GM12878 (cell line): ENCODE measurements at regions not wholly inside any gene's neighbourhood (a gene's known extent, or its start where the extent isn't known, plus 50 kb on each side); places are given as distances from the start of the nearest gene placed in this dataset.

ENCODE experiments used
- ATAC-seq: fragments of 200-7000 bp; cut with Tn5 transposase; 3 replicates; pipeline ENCODE4 v1.9.1; 2020; ENCODE audit warnings: mild to moderate bottlenecking, moderate library complexity
- BruUV-seq: library from RNA; stranded (reverse); fragments of 400-500 nt; replicated peaks from 2 replicates; lab custom pipeline; 2021; lab: Mats Ljungman, UMichigan
- CTCF ChIA-PET: fragments of 300-600 bp; sonication (Branson Sonifier 250); formaldehyde crosslinking; extraction: SDS; loops from one replicate; lab custom pipeline; 2021; ENCODE audit warnings: inconsistent platforms; lab: Yijun Ruan, JAX
- POLR2A ChIA-PET: fragments of 350-600 bp; formaldehyde crosslinking; extraction: SDS; loops from one replicate; lab custom pipeline; 2021; ENCODE audit warnings: inconsistent platforms; lab: Charles Lee
- RAD21 ChIA-PET: fragments of 300-600 bp; sonication (Branson Sonifier 250); formaldehyde crosslinking; loops from one replicate; lab custom pipeline; 2023; ENCODE audit warnings: antibody characterized with exemption; ENCODE audit not compliant: unreplicated experiment; lab: Charles Lee
- SMC1A ChIA-PET: fragments of 300-600 bp; sonication (Branson Sonifier 250); formaldehyde crosslinking; loops from one replicate; lab custom pipeline; 2023; ENCODE audit not compliant: unreplicated experiment, uncharacterized antibody; lab: Charles Lee
- DNase-seq: peaks from one replicate; pipeline ENCODE4 v3.0.0-alpha.2; 2011; ENCODE audit warnings: low read depth, low spot score
- FAIRE-seq: peaks from 3 replicates; lab custom pipeline; 2011; peaks lifted over from hg19 to GRCh38; lab: Jason Lieb, UNC
- H2AFZ ChIP-seq: 2 replicates; pipeline ENCODE4 v1.6.0; 2011; ENCODE audit warnings: low read depth, low read length, control low read depth; ENCODE audit not compliant: control insufficient read depth
- H3K27ac ChIP-seq: 2 replicates; pipeline ENCODE4 v1.5.1; 2011; ENCODE audit warnings: control low read depth; ENCODE audit not compliant: control insufficient read depth, insufficient read depth
- H3K27me3 ChIP-seq, 2 experiments: replicated peaks in 1 of 2; 2 replicates each; pipeline versions ENCODE4 v1.6.0 to v1.6.1; 2011; ENCODE audit warnings: low read length in 1 of 2; ENCODE audit not compliant: control insufficient read depth in 2 of 2, insufficient read depth in 2 of 2
- H3K36me3 ChIP-seq, 2 experiments: 2 replicates each; pipeline ENCODE4 v1.5.1; 2011; ENCODE audit warnings: low read length in 1 of 2; ENCODE audit not compliant: control insufficient read depth in 2 of 2, insufficient read depth in 2 of 2
- H3K4me1 ChIP-seq: 2 replicates; pipeline ENCODE4 v1.6.1; 2011; ENCODE audit warnings: mild to moderate bottlenecking, low read length, moderate library complexity, mixed read lengths; ENCODE audit not compliant: control insufficient read depth, insufficient read depth
- H3K4me2 ChIP-seq: 2 replicates; pipeline ENCODE4 v1.6.0; 2011; ENCODE audit warnings: control low read depth; ENCODE audit not compliant: control insufficient read depth, insufficient read depth
- H3K4me3 ChIP-seq: fragments of 200-600 bp; sonication (generic); 2 replicates; pipeline ENCODE4 v1.5.1; 2016
- H3K79me2 ChIP-seq: 2 replicates; pipeline ENCODE4 v1.6.0; 2011; ENCODE audit warnings: low read length; ENCODE audit not compliant: control insufficient read depth, insufficient read depth
- H3K9ac ChIP-seq: 2 replicates; pipeline ENCODE4 v1.8.0; 2011; ENCODE audit warnings: low read length, control low read depth, mixed read lengths; ENCODE audit not compliant: control insufficient read depth, insufficient read depth
- H3K9me3 ChIP-seq: replicated peaks from 3 replicates; pipeline ENCODE4 v1.5.1; 2011; ENCODE audit warnings: mild to moderate bottlenecking, low read length; ENCODE audit not compliant: control insufficient read depth, insufficient read depth
- H4K20me1 ChIP-seq: 2 replicates; pipeline ENCODE4 v1.6.0; 2011; ENCODE audit not compliant: control insufficient read depth, insufficient read depth
- CUX1 ChIP-seq: IDR thresholded peaks from 2 replicates; pipeline ENCODE4 v1.6.1; 2012; ENCODE audit warnings: improper control_type of control experiment, low read depth, low read length; ENCODE audit not compliant: insufficient replicate concordance
- JUND ChIP-seq: IDR thresholded peaks from 2 replicates; pipeline ENCODE4 v1.6.1; 2012; ENCODE audit warnings: low read depth, mild to moderate bottlenecking, low read length, improper control_type of control experiment, moderate library complexity
- MEF2A ChIP-seq: IDR thresholded peaks from 2 replicates; pipeline ENCODE4 v1.6.1; 2011; ENCODE audit warnings: low read depth, mild to moderate bottlenecking, low read length, moderate library complexity; ENCODE audit not compliant: insufficient read depth
- NBN ChIP-seq: fragments of 450-650 bp; IDR thresholded peaks from 2 replicates; pipeline ENCODE4 v1.6.1; 2016
- TARDBP ChIP-seq: IDR thresholded peaks from 2 replicates; pipeline ENCODE4 v1.6.1; 2016; ENCODE audit warnings: borderline replicate concordance
- ZBTB33 ChIP-seq: fragments of 450-650 bp; IDR thresholded peaks from 2 replicates; pipeline ENCODE4 v1.6.1; 2017; ENCODE audit warnings: mild to moderate bottlenecking
- ZNF274 ChIP-seq: IDR thresholded peaks from one replicate; pipeline ENCODE4 v1.8.0; 2011; ENCODE audit not compliant: insufficient read length, insufficient read depth
- WGBS: methylation state at CpG from one replicate; pipeline ENCODE4 v1.1.6; 2016; ENCODE audit warnings: low lambda C conversion rate; ENCODE audit not compliant: insufficient replicate concordance, insufficient coverage; ENCODE audit errors: missing lambda C conversion rate; 5-methylcytosine and 5-hydroxymethylcytosine counted together
- in situ Hi-C: fragments of 300-500 bp; cut with MboI; formaldehyde crosslinking; loops from 9 replicates; pipeline ENCODE4 v1.14.3; 2018; ENCODE audit warnings: mixed read lengths
- intact Hi-C: fragments of 100-400 bp; cut with micrococcal nuclease; formaldehyde crosslinking; loops from one replicate; pipeline ENCODE4 v1.14.2; 2022; ENCODE audit not compliant: unreplicated experiment
- TF ChIP-seq, protein P1 (sequence below): fragments of 450-650 bp; IDR thresholded peaks from 2 replicates; pipeline ENCODE4 v1.6.1; 2017; ENCODE audit warnings: mild to moderate bottlenecking, low read depth, inconsistent platforms; ENCODE audit not compliant: poor library complexity, severe bottlenecking

DNA sequence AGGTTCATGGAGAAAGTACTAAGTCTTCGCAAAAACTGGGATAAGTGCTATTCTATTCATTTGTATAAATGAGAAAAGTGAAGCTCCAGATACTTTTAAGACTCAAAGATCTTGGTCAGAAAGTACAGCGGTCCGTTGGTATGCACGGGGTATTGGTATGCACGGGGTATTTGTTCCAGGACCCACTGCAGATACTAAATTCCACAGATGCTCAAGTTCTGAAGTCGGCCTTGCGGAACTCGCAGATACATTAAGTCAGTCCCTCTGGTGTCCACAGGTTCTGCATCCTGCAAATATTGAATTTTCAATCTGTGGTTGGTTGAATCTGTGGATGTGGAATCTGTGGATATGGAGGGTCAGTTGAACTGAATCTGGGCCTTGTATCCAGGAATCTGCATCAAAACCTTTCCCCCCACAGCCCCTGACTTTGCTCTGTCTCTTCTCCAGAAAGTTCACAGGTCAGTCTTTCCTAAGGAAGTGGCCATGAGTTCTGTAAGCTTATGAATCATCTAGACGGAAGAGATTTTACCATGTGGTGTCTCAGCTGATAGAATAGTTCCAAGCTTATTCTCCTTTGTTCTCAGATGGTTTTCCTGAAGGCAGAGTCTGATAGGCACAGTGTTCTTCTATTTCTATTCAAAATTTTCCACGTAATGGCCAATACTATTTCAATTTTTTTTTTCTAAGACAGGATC is 274.7 kb downstream of the NEDD1 start (continued):
- no peak for TF ChIP-seq CUX1
- TF ChIP-seq JUND, result no peak
- no peak for TF ChIP-seq NBN
- no peak for TF ChIP-seq TARDBP

DNA sequence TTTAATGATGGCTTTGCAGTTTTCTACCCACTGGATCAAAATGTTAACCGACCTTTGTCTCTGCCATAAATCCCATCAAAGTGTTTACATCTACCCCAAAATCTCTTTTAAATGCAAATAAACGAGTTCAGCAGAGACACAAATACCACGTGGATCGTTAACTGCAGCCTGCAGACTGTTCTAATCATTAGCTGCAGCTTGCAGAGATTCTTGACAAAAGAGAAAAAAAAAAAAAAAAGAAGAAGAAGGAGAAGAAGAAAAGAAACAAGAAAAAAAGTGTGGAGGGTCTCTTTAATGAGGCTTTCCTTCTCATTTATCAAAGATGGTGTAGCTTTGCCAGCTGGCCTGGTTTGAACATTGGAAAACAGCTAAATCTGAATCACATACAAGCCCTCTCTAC is 275.7 kb downstream of the NEDD1 start:
- no peak overlapping the region for H3K4me3 ChIP-seq
- H3K79me2 ChIP-seq, result no peaks in the 10 kb centered on the region
- DNase-seq (no peak), FAIRE-seq (no peak), ATAC-seq (no peak)
- in situ Hi-C loops, result no loop called here
- no peaks in the 10 kb centered on the region for H3K9me3 ChIP-seq
- H4K20me1 ChIP-seq, result no peaks in the 10 kb centered on the region
- 10% methylated on average over 4 of the region's 4 CpGs for WGBS
- no TSS peak for BruUV-seq
- no peak for TF ChIP-seq ZBTB33
- TF ChIP-seq ZNF274, result no peak
- TF ChIP-seq, protein P1, sequence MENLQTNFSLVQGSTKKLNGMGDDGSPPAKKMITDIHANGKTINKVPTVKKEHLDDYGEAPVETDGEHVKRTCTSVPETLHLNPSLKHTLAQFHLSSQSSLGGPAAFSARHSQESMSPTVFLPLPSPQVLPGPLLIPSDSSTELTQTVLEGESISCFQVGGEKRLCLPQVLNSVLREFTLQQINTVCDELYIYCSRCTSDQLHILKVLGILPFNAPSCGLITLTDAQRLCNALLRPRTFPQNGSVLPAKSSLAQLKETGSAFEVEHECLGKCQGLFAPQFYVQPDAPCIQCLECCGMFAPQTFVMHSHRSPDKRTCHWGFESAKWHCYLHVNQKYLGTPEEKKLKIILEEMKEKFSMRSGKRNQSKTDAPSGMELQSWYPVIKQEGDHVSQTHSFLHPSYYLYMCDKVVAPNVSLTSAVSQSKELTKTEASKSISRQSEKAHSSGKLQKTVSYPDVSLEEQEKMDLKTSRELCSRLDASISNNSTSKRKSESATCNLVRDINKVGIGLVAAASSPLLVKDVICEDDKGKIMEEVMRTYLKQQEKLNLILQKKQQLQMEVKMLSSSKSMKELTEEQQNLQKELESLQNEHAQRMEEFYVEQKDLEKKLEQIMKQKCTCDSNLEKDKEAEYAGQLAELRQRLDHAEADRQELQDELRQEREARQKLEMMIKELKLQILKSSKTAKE, result no peak
- no peak for TF ChIP-seq MEF2A
- TF ChIP-seq NBN, result no peak
- POLR2A ChIA-PET, result no interaction called here
- intact Hi-C loops, result no loop called here
- no peak overlapping the region for H3K9ac ChIP-seq
- no peaks in the 10 kb centered on the region for H3K36me3 ChIP-seq
- CTCF ChIA-PET, result no interaction called here
- RAD21 ChIA-PET, result no interaction called here
- no peak overlapping the region for H3K27ac ChIP-seq
- no peaks in the 10 kb centered on the region for H3K27me3 ChIP-seq
- no peak overlapping the region for H2AFZ ChIP-seq
- no peaks in the 10 kb centered on the region for H3K4me1 ChIP-seq
- SMC1A ChIA-PET, result interaction anchor here (0.6 to 1.2 kb wide), 2 partner anchors 13 to 388 kb away, joined by 3 read pairs; no protein-coding TSS in a partner anchor
- H3K4me2 ChIP-seq, result no peak overlapping the region
